ENCODE measurements at regions not wholly inside any gene's neighbourhood (a gene's known extent, or its start where the extent isn't known, plus 50 kb on each side); places are given as distances from the start of the nearest gene placed in this dataset.
A peak's percentile ranks its signal among the peaks of the same experiment; 100 is the strongest.
"Not testable (repeated sequence)": the region's sequence is repeated elsewhere in the genome, so short reads cannot be mapped to it uniquely, and the experiment has no call there.

- no peaks in the 10 kb centered on the region for H3K9me3 Mint-ChIP-seq (ENCODE audit: unreplicated experiment)
- H3K4me3 Mint-ChIP-seq (ENCODE audit: unreplicated experiment) = no peak overlapping the region
- H3K27me3 Mint-ChIP-seq (ENCODE audit: unreplicated experiment) = no peaks in the 10 kb centered on the region
- H3K4me1 Mint-ChIP-seq (ENCODE audit: low read depth, unreplicated experiment) = no peaks in the 10 kb centered on the region
- H3K27ac Mint-ChIP-seq (ENCODE audit: unreplicated experiment) = no peak overlapping the region
- TF ChIP-seq, protein P1, sequence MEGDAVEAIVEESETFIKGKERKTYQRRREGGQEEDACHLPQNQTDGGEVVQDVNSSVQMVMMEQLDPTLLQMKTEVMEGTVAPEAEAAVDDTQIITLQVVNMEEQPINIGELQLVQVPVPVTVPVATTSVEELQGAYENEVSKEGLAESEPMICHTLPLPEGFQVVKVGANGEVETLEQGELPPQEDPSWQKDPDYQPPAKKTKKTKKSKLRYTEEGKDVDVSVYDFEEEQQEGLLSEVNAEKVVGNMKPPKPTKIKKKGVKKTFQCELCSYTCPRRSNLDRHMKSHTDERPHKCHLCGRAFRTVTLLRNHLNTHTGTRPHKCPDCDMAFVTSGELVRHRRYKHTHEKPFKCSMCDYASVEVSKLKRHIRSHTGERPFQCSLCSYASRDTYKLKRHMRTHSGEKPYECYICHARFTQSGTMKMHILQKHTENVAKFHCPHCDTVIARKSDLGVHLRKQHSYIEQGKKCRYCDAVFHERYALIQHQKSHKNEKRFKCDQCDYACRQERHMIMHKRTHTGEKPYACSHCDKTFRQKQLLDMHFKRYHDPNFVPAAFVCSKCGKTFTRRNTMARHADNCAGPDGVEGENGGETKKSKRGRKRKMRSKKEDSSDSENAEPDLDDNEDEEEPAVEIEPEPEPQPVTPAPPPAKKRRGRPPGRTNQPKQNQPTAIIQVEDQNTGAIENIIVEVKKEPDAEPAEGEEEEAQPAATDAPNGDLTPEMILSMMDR (IDR thresholded peaks at IDR 0.05; ENCODE audit: partially characterized antibody, unreplicated experiment) = no peak
- H3K36me3 Mint-ChIP-seq (ENCODE audit: unreplicated experiment) = no peaks in the 10 kb centered on the region
- DNase-seq = no peak
These were observed 810.2 kb upstream of the ADAMTS5 start for GRCh38 chr21:27776925-27777553.

DNA sequence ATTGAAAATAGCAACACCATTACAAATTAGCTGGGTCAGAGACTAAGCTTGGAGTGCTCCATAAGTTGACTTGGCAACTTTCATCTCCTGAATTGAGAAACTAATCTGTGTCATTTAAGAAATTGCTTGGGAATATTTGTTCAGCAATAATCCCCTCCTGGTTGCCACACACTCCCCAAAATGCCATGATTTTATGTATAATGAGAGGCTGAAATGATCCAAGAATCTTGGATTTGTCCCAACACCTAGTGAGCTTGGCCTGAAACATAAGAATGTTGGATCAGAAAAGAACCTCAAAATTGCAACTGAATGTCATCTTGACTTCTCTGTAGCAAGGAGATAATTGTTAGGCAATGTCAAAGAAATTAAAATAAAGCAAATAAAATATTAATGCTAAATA lies 805.9 kb upstream of the ADAMTS5 start:
- H3K27me3 Mint-ChIP-seq (ENCODE audit: unreplicated experiment) = peaks cover under 1% of the 10 kb centered on the region
- peaks cover 3% of the 10 kb centered on the region for H3K4me1 Mint-ChIP-seq (ENCODE audit: low read depth, unreplicated experiment)
- no peak overlapping the region for H3K27ac Mint-ChIP-seq (ENCODE audit: unreplicated experiment)
- H3K36me3 Mint-ChIP-seq (ENCODE audit: unreplicated experiment) = no peaks in the 10 kb centered on the region
- DNase-seq = no peak
- TF ChIP-seq, protein P1 (IDR thresholded peaks at IDR 0.05; ENCODE audit: partially characterized antibody, unreplicated experiment) = no peak
- H3K9me3 Mint-ChIP-seq (ENCODE audit: unreplicated experiment) = peaks cover 2% of the 10 kb centered on the region
- no peak overlapping the region for H3K4me3 Mint-ChIP-seq (ENCODE audit: unreplicated experiment)

GRCh38 chr21:27771938-27772483 lies 805.1 kb upstream of the ADAMTS5 start:
- peaks cover 2% of the 10 kb centered on the region for H3K9me3 Mint-ChIP-seq (ENCODE audit: unreplicated experiment)
- H3K36me3 Mint-ChIP-seq (ENCODE audit: unreplicated experiment) = no peaks in the 10 kb centered on the region
- H3K27ac Mint-ChIP-seq (ENCODE audit: unreplicated experiment) = no peak overlapping the region
- TF ChIP-seq, protein P1 (IDR thresholded peaks at IDR 0.05; ENCODE audit: partially characterized antibody, unreplicated experiment) = no peak
- DNase-seq = no peak
- no peak overlapping the region for H3K4me3 Mint-ChIP-seq (ENCODE audit: unreplicated experiment)
- H3K4me1 Mint-ChIP-seq (ENCODE audit: low read depth, unreplicated experiment) = peaks cover 3% of the 10 kb centered on the region
- H3K27me3 Mint-ChIP-seq (ENCODE audit: unreplicated experiment) = peaks cover 2% of the 10 kb centered on the region

- no peaks in the 10 kb centered on the region for H3K36me3 Mint-ChIP-seq (ENCODE audit: unreplicated experiment)
- TF ChIP-seq, protein P1 (IDR thresholded peaks at IDR 0.05; ENCODE audit: partially characterized antibody, unreplicated experiment) = no peak
- H3K4me1 Mint-ChIP-seq (ENCODE audit: low read depth, unreplicated experiment) = peaks cover 3% of the 10 kb centered on the region
- peaks cover 2% of the 10 kb centered on the region for H3K9me3 Mint-ChIP-seq (ENCODE audit: unreplicated experiment)
- H3K27ac Mint-ChIP-seq (ENCODE audit: unreplicated experiment) = no peak overlapping the region
- DNase-seq = no peak
- H3K27me3 Mint-ChIP-seq (ENCODE audit: unreplicated experiment) = peaks cover 2% of the 10 kb centered on the region
- no peak overlapping the region for H3K4me3 Mint-ChIP-seq (ENCODE audit: unreplicated experiment)
These were observed 802.9 kb upstream of the ADAMTS5 start for GRCh38 chr21:27769763-27770162.

GRCh38 chr21:27768046-27768637 lies 801.3 kb upstream of the ADAMTS5 start:
- DNase-seq; H3K36me3 Mint-ChIP-seq (ENCODE audit: unreplicated experiment); H3K4me3 Mint-ChIP-seq (ENCODE audit: unreplicated experiment); H3K9me3 Mint-ChIP-seq (ENCODE audit: unreplicated experiment); H3K4me1 Mint-ChIP-seq (ENCODE audit: low read depth, unreplicated experiment); H3K27me3 Mint-ChIP-seq (ENCODE audit: unreplicated experiment): not testable (repeated sequence)
- H3K27ac Mint-ChIP-seq (ENCODE audit: unreplicated experiment) = peak overlapping the region; percentile 67
